Fibroblast of upper back skin (primary cell): ENCODE measurements at regions not wholly inside any gene's neighbourhood (a gene's known extent, or its start where the extent isn't known, plus 50 kb on each side); places are given as distances from the start of the nearest gene placed in this dataset.

Source experiments
- DNase-seq: peaks from one replicate; pipeline ENCODE4 v3.0.0-alpha.2; 2013

DNA sequence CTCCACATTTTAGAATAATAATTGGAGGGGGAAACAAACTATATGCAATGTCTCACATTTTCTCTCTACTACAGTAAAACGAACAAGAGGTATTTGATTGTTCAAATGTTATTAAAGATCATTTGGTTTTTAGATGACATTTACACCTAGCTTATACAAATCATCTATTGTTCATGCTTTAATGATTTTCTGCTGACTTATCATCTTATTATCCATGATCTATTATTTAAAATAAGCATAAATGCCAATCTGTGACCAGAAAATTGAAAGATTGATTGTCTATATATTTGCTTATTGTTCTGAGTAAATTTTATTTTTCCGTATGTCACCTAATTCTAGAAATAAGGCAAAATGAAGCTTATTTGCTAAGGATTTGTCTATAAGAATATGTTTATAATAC, 537.2 kb downstream of the KCNJ3 start:
- DNase-seq: no peak

DNA sequence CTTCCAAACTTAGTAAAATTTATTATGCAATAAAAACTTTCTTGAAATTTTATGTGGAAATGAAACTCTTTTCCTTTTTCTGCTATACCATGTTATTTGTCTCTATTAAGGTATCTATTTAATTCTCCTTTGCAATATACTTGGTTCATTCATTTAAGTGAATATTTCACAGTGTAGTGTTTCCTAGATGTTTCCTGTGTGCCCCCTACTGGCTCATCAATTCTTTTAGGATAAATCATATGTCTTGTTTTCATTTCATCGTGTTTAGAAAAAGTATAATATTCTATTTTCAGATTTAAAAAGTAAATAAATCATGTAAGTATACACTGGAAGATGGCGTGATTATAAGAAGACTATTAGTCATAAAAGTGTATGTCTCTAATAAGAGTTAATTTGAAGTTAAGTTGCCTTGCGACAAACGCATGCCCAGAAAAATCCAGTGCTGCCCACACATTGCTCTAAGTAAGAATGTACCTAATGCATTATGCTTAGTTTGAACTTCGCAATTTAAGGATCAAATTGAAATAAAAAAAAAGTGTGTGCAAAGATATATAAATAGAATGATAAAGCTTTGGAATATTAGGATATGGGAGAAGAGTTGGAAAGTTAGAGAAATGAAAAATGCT, 525.4 kb downstream of the KCNJ3 start:
- peak; percentile 1 for DNase-seq

DNA sequence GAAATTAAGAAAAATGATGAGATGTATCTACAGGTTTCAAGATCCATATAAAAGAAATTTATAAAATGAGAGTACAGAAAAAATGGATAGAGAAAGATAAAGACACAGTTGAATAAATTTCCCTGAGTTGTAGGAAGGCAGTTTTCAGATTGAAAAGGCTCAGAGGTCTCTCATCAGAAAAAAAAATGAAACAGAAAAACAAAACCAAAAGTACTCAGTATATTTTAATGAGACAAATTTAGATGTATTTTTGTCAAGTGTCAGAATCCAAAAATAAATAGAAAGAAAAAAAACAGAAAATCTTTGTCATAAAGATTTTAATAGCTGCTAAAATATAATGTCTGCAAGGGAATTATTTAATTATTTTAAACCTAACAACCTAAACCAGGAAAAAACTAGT, 520.5 kb downstream of the KCNJ3 start:
- DNase-seq: no peak

DNA sequence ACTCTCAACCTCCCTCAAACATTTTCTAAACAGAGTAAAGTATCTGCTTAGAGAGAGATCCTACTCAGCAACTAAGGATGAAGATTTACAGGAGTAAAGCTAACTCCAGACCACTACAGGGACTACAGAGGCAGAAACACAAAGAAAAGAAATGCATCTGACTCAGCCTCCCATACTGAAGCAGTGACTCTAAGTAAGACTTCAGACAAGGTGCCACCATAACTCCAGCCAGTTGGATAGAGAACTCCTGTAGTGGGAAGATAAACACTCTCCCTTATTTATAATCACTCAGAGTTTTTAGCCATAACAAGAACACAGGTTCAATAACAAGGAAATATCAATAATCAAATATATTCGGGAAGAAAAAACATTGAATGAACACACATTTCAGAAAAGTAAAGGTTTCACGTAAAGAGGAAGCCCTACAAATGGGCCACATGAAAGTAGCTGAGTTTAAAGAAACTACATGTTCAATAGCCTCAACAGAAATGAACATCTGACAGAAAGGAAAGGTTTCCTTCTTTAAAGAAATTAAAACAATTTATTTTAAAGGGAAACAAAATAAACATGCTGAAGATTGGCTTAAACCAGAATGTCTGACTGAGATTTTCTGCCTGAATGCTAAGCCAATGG, 519.9 kb downstream of the KCNJ3 start:
- no peak for DNase-seq

DNA sequence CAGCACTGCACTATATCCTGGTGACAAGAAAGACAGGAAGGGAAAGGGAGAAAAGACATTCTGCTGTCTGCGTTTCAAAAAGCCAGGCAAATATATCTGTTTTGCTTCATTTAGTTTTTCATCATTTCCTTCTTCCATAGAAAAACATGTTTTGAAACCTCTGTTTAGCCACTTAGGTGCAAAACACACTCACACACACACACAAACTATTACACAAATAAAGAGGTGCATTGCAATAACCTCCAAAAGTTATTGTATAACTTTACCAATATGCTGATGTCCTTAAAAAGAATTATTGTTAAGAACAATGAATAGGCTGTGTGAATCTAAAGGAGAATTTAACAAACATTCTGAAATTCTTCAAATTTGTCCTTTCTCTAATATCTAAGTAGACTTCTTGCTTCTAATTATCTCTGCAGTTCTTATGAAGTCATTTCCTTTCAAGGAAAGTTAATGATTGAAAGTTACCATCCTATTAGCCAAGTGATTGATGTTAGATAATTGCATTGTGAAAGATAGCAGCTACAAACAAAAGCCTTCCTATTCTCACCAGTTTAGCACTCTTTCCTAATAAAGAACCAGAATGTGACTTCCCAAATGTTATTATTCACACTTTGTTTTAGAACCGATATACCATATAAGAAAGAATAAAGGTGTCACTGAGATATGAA, 516.7 kb downstream of the KCNJ3 start:
- DNase-seq: no peak

DNA sequence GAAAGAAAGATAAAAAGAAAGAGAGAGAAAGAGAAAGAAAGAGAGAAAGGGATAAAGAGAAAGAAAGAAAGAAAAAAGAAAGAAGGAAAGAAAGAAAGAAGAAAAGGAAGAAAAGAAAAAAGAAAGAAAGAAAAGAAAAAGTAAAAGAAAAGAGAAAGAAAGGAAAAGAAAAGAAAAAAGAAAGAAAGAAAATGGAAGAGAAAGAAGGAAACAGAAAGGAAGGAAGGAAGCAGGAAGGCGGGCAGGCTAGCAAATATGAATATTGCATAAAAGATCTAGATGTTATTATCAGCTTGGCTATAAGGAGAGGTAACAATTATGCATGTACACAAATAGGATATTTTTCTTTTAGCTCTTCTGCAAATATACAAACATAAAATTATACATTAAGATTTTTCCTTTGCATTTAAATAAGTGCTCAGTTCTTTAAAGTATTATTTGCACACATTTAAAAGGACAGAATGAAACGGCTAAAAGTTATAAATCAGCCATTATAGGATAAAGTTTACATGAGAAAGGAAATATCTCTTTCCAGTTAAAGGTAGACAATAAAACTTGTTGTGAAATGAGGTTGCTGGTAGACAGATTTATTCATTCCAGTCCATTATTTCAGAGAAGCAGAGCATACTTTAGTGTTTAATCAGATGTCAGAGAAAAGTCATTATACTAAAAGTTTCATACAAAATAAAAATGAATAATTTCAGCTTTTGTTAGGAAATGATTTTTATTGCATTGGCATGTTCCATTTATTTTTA, 511.4 kb downstream of the KCNJ3 start:
- DNase-seq: peak; percentile 15

DNA sequence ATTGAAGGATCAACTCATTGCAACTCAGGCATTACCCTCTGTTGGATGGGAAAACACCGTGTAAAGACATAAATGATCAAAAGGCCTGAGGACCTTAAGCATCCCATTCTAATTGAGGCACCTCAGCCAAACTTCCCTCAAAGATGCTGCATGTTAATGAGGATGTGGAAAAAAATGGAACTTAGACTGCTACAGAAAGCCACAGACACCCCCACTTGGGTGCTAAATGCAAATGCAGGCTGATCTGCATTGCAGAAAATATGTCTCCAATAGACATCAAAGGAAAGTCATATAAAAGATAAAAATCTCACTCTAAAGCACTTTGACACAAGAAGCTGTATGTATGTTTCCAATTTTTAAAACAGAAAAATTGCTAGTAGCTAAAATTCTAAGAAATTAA, 504.7 kb downstream of the KCNJ3 start:
- DNase-seq: no peak

DNA sequence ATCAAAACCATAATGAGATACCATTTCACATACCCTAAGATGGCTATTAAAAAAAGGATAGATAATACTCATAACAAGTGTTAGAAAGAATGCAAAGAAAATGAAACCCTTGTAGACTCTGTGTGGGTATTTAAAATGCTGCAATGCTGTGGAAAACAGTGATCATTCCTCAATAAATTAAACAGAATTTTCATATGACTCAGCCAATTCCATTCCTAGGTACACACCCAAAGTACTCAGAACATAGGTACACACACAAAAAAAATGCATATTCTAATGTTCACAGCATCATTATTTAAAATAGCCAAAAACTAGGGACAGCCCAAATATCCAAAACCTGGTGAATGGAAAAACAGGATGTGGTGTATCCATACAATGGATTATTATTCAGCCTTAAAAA, 502.3 kb downstream of the KCNJ3 start:
- no peak for DNase-seq

DNA sequence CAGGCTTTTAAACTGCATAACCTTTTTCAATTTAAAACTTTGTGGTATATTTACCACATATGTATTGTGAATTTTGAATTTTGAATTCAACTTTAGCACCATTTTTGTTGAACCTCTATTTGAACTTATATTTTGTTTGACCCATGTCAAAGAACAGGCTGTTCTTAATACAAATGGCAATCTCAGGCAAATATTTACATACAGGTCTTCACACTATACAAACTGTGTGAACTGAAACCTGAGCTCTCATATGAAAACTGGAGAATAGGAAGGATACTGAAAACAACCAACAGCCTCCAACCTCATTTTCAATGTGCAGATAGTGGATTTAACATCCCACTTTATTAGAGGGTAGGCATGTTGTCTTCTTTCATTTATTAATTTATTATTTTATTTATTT, 491.8 kb downstream of the KCNJ3 start:
- no peak for DNase-seq

DNA sequence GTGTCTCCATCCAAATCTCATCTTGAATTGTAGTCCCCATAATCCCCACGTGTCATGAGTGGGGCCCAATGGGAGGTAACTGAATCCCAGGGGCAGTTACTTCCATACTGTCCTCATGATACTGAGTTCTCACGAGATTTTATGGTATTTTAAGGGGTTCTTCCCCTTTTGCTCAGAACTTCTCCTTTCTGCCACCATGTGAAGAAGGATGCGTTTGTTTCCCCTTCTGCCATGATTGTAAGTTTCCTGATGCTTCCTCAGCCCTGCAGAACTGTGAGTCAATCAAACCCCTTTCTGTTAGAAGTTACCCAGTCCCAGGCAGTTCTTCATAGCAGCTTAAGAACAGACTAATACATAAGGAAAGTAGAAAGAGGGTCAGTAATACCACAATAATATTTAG, 480.4 kb downstream of the KCNJ3 start:
- no peak for DNase-seq

DNA sequence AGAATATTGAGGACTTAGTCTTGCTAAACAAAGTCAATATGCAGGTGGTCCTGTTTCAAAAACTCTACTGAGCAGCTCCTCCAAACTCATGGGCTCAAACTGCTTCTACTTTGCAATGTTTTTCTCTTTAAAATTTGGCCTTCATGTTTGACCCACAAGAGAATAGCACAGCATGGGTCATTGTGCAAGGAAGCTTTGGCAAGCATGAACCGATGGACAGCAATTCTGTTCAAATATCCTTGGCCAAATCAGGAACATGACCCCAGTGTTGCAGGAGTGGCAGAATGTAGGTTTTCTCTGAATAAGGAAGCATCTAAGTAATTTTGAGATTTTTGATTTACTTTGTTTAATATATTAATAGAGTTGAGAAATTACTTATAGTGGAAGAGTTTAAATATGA, 477.9 kb downstream of the KCNJ3 start:
- DNase-seq: no peak

DNA sequence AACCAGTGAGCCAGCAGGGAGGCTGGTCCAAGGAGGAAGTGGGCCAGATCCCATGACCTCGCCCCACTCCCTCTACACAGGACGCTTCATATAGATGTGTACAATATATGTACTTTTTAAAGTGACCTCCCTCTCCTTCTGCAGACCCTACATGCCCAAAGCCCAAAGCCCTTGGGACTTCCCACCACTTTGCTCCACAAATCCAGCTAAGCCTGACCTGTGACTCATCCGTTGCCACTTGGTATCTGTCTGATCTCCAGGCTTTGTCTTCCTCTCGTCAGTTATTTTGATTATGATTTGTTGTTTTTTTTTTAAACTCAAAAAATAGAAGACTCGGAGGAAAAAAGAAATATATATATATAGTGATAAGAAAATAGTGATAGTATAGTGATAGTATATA, 470.8 kb downstream of the KCNJ3 start:
- no peak for DNase-seq

DNA sequence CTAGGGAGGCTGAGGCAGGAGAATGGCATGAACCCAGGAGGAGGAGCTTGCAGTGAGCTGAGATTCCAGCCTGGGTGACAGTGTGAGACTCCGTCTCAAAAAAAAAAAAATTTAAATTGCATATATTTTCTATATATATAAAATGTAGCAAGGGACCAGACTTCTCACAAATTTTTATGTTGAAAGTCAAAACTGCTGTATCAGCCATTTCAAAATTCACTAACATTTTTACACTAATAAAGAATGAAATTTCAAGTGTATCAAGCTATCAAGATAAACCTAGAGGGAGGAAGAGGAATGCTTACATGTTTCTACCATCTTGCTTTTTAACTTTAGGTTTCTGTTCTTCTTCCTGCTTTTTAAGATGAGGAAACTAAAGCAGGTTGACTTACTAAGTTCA, 464.0 kb downstream of the KCNJ3 start:
- DNase-seq: no peak

DNA sequence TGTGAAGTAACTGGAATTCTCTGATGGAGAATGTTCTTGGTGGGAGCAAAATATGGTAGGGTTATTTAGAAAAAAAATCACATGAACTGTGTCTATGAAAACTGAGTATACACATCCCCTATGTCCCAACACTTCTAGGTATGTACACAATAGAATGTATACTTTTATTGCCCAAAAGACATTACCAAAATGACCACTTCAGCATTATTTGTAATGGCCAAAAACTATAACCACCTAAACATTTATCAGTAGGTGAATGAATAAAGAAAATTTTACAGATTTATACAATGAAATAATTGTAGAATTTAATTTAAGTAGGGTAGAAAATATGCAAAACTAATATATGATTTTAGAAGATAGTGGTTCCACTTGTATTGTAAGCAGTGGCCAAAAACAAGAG, 462.8 kb downstream of the KCNJ3 start:
- DNase-seq: no peak

DNA sequence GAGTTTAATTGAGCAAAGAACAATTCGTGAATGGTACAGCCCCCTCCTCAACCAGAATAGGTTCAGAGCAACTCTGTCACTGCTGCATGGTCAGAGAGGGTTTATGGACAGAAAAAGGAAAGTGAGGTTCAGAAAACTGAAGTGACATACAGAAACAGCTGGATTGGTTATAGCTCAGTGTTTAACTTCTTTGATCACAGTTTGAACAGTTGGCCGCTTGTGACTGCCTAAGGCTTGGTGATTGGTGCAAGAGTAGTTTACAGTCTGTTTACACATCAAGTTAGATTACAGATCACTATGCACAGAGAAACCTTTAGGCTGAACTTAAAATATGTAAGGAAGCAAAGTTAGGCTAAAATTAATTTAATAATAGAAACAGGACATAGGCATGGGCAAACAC, 459.2 kb downstream of the KCNJ3 start:
- no peak for DNase-seq

DNA sequence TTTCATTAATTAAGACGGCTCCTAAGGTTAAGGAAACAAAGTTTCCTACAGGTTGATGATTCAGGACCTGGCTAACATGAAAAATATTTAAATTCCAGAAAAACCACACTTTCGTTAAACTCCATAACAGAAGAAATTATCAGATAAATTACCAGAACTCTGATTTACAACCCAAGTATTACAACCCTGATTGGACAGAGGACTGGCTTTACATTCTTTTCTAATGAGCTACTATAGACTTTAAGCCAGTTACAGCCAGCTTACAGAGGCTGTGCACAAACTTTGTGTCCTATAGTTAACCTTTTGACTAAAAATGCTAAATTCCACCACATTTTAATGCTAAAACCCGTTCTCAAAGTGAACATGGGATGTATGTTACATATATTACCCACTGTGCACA, 458.6 kb downstream of the KCNJ3 start:
- peak; percentile 32 for DNase-seq

DNA sequence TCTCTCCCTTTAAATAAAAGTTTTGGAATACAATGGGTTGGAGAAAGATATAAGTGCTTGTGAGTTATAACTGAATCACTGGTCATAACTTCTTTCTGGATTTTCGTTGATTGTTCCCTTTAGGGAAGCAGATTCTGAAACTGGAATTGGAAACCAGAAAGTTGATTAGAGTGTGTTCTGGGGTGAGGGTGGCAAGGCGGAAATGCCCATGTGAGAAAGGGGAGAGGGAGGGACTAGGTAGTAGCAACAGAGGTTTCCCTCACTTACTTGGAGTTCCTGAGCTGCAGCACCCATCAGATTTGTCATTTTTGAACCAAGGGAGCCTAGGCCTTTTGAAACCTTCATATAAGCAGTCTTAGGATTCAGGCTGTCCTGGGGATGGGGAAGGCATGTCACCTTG, 453.4 kb downstream of the KCNJ3 start:
- no peak for DNase-seq

DNA sequence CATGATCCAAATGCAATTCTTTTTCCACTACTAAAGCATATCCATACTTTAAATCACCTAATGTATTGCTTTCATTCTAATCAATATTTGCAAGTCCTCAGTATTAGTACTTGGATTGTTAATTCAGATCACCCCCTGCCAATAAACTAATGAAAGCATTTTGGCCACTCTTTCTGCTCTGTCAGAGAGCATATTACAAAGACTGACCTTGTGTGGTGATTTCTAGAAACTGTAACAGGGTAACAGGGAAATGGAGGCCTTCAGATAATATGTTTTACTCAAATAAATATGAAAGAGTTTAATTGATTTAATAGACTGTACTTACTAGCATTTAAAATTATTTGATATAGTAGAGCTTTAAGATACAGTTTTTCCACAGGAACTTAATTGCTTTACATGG, 453.0 kb downstream of the KCNJ3 start:
- DNase-seq: no peak

DNA sequence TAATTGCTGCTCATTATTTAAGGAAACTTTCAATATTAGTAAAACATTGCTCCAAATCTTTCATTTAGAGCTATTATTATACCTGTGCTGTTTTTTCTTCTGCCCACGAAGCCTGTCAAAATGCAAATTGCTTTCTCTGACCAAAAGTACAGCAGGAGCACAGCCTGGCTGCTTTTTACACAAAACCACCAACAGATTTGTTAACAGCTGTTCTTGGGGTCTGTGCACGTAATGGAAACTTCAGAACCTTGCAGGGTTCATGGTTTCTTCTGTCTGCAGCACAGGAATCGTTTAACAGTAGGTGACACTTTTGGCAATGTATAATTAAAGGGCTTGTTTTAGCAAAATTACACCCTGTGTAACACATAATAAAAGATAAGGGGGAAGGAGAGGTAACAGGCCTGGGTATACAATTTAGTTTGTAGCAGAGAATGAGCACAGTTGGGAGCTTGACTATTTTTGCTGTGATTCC, 447.3 kb downstream of the KCNJ3 start:
- DNase-seq: no peak

DNA sequence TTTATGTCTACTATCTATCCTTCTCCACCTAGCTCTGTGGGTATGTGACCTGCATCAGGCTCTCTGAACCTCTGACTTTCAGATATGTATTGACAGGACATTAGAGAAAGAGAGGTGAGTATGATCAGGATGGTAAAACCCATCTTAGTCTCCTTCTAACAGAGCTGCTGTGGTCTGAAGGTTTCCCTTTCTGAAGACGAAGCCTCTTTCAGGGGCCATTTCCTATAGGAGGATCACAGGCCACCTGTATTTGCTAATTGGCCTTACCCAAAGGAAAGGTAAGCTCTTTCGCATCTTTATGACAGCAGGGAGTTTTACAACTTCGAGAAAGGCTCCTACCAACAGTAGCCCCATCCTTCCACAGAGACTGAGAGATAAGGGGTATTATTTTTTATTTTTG, 442.9 kb downstream of the KCNJ3 start:
- DNase-seq: no peak

DNA sequence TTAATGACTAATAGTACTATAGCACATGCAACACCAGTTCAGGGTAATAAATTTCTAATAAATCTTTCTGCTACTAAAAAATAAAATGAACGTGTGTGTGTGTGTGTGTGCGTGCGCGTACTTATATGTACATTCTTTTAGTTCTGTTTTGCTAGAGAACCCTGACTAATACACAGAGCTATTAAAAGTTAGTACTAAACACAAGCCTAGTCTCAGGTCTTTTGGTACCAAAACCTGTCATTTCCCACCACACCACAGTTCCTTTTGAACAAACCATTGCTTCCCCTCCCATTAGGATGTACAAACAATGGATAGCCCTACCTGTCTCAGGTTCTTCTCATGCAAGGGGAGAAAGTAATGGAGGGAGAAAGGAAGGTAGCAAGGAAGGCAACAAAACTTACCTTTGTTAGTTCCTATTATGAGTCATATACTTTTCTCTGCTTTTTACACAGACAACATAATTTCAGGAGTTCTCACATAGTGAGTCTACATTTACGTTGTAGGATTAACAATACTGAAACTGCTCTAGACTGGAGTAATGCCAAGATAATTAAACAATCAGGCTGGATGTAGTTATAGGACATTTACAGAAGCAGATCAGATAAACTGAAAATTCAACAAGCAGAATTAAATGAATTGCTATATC, 427.2 kb downstream of the KCNJ3 start:
- DNase-seq: no peak

DNA sequence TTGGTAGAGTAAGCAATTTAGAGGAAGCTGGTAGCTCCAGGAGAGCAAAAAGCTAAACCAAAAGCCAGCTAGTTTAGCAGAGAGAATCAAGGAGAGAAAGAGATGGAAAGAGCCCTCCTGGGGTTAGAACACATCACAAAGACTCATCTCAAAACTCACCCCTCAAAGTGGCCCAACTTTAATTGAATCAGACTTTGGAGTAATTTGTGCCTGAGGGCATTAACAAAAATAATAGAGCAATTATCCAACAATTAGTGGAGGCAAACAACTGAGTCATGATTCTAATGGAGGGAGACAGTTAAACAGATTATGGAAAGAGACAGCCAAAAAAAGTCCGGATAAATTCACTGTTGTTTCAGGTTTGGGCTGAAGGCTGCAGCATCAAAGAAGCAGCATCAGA, 417.4 kb downstream of the KCNJ3 start:
- DNase-seq: no peak

DNA sequence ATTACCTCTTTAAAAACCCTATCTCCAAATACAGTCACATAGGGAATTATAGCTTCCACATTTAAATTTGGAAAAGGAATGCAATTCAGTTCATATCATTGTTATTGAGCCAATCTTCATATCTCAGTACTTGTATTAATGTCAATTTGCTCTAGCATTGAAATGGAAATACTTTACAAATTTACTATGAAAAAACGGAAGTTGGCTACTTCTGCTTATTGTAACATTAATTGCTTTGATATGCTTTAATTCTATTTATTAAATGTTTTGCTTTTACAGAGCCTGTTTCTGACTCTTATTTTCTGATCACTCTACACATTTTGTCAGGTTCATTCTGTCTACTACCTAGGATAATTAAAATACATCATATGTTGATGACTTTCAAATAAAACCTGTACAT, 412.6 kb downstream of the KCNJ3 start:
- no peak for DNase-seq
